ENCODE measurements at regions not wholly inside any gene's neighbourhood (a gene's known extent, or its start where the extent isn't known, plus 50 kb on each side); places are given as distances from the start of the nearest gene placed in this dataset.

DNA sequence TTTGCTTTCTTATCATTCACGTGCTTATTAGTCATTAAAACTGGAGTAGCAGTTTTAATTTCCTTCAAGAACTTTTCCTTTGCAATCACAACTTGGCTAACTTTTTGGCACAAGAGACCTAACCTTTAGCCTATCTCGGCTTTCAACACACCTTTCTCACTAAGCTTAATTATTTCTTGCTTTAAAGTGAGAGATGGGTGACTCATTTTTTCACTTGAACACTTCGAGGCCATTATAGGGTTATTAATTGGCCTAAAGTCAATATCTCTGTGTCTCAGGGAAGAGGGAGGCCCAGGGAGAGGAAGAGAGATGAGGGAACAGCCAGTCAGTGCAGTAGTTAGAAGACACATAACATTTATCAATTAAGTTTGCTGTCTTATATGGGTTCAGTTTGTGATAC, 289.8 kb downstream of the RBM43 start:
- H3K9me3 ChIP-seq (ENCODE audit: control insufficient read depth in 4 of 4, low read length in 3 of 4): no peaks in the 10 kb centered on the region
- H3K27me3 ChIP-seq (ENCODE audit: control insufficient read depth in 4 of 4, insufficient read depth in 4 of 4, low read length in 3 of 4): no peaks in the 10 kb centered on the region
- no peak for DNase-seq (ENCODE audit: low spot score)
- no peak overlapping the region for H3K9ac ChIP-seq (ENCODE audit: low read depth in 1 of 2, low read length in 2 of 2)
- no peaks in the 10 kb centered on the region for H3K4me1 ChIP-seq (ENCODE audit: control insufficient read depth in 4 of 4, insufficient read depth in 4 of 4, low read length in 3 of 4)
- no peak overlapping the region for H3K27ac ChIP-seq (ENCODE audit: low read depth in 1 of 2, low read length in 2 of 2)
- H3K4me3 ChIP-seq (ENCODE audit: low read depth in 1 of 3, low read length in 3 of 3): no peak overlapping the region
- TF ChIP-seq, protein P1, sequence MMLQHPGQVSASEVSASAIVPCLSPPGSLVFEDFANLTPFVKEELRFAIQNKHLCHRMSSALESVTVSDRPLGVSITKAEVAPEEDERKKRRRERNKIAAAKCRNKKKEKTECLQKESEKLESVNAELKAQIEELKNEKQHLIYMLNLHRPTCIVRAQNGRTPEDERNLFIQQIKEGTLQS (IDR thresholded peaks at IDR 0.05): no peak
- no peaks in the 10 kb centered on the region for H3K36me3 ChIP-seq (ENCODE audit: control insufficient read depth in 4 of 4, insufficient read depth in 3 of 4, low read depth in 1 of 4, low read length in 3 of 4)
- 74% methylated on average over 3 of the region's 3 CpGs for WGBS

DNA sequence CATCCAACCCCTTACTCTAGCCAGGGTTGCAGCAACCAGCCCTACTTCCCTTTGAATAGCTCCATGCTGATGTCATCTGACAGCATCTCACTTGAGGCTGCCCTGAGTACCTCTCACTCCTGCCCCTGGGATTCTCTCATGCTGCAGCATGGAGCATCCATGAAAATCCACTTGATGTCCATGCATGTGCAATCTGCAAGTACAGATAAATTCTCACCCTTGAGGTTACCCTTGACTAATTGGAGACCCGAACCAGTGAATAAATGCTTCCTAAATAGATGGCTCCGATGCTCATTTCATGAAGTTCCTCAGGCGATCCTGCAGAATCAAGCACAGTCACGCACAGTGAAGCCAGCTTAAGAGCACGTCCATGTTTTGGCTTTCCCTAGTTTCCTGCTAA, 298.3 kb downstream of the RBM43 start:
- WGBS: 81% methylated on average over 5 of the region's 5 CpGs

DNA sequence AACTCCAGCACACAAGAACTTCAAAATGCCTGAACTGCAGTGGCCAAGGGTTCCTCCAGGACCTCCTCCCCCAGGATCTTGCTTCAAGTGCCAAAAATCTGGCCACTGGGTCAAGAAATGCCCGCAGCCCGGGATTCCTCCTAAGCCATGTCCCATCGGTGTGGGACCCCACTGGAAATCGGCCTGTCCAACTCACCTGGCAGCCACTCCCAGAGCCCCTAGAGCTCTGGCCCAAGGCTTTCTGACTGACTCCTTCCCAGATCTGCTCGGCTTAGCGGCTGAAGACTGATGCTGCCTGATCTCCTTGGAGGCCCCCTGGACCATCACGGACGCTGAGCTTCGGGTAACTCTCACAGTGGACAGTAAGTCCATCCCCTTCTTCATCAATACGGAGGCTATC, 306.4 kb downstream of the RBM43 start:
- no peak overlapping the region for H3K9ac ChIP-seq (ENCODE audit: low read depth in 1 of 2, low read length in 2 of 2)
- DNase-seq (ENCODE audit: low spot score): no peak
- WGBS: 78% methylated on average over 10 of the region's 10 CpGs
- no peaks in the 10 kb centered on the region for H3K4me1 ChIP-seq (ENCODE audit: control insufficient read depth in 4 of 4, insufficient read depth in 4 of 4, low read length in 3 of 4)
- H3K27me3 ChIP-seq (ENCODE audit: control insufficient read depth in 4 of 4, insufficient read depth in 4 of 4, low read length in 3 of 4): no peaks in the 10 kb centered on the region
- no peaks in the 10 kb centered on the region for H3K9me3 ChIP-seq (ENCODE audit: control insufficient read depth in 4 of 4, low read length in 3 of 4)
- no peaks in the 10 kb centered on the region for H3K36me3 ChIP-seq (ENCODE audit: control insufficient read depth in 4 of 4, insufficient read depth in 3 of 4, low read depth in 1 of 4, low read length in 3 of 4)
- no peak overlapping the region for H3K4me3 ChIP-seq (ENCODE audit: low read depth in 1 of 3, low read length in 3 of 3)
- no peak overlapping the region for H3K27ac ChIP-seq (ENCODE audit: low read depth in 1 of 2, low read length in 2 of 2)
- TF ChIP-seq, protein P2, sequence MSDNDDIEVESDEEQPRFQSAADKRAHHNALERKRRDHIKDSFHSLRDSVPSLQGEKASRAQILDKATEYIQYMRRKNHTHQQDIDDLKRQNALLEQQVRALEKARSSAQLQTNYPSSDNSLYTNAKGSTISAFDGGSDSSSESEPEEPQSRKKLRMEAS (IDR thresholded peaks at IDR 0.05): no peak
- TF ChIP-seq, protein P1 (IDR thresholded peaks at IDR 0.05): no peak
- TF ChIP-seq, protein P3, sequence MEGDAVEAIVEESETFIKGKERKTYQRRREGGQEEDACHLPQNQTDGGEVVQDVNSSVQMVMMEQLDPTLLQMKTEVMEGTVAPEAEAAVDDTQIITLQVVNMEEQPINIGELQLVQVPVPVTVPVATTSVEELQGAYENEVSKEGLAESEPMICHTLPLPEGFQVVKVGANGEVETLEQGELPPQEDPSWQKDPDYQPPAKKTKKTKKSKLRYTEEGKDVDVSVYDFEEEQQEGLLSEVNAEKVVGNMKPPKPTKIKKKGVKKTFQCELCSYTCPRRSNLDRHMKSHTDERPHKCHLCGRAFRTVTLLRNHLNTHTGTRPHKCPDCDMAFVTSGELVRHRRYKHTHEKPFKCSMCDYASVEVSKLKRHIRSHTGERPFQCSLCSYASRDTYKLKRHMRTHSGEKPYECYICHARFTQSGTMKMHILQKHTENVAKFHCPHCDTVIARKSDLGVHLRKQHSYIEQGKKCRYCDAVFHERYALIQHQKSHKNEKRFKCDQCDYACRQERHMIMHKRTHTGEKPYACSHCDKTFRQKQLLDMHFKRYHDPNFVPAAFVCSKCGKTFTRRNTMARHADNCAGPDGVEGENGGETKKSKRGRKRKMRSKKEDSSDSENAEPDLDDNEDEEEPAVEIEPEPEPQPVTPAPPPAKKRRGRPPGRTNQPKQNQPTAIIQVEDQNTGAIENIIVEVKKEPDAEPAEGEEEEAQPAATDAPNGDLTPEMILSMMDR (IDR thresholded peaks at IDR 0.05; ENCODE audit: low read depth, low read length, missing input control): no peak
- TF ChIP-seq FOXA2 (IDR thresholded peaks at IDR 0.05) (no peak), NR2F2 (IDR thresholded peaks at IDR 0.05) (no peak), RXRA (IDR thresholded peaks at IDR 0.05) (no peak), TAF1 (conservative IDR thresholded peaks at IDR 0.05) (no peak)

More for the DNA sequence above, 298.3 kb downstream of the RBM43 start:
- Histone ChIP-seq H3K9ac (ENCODE audit: low read depth in 1 of 2, low read length in 2 of 2) (no peak overlapping the region), H3K36me3 (ENCODE audit: control insufficient read depth in 4 of 4, insufficient read depth in 3 of 4, low read depth in 1 of 4, low read length in 3 of 4) (no peaks in the 10 kb centered on the region), H3K27ac (ENCODE audit: low read depth in 1 of 2, low read length in 2 of 2) (no peak overlapping the region), H3K9me3 (ENCODE audit: control insufficient read depth in 4 of 4, low read length in 3 of 4) (no peaks in the 10 kb centered on the region), H3K27me3 (ENCODE audit: control insufficient read depth in 4 of 4, insufficient read depth in 4 of 4, low read length in 3 of 4) (no peaks in the 10 kb centered on the region), H3K4me3 (ENCODE audit: low read depth in 1 of 3, low read length in 3 of 3) (no peak overlapping the region), H3K4me1 (ENCODE audit: control insufficient read depth in 4 of 4, insufficient read depth in 4 of 4, low read length in 3 of 4) (no peaks in the 10 kb centered on the region)
- no peak for TF ChIP-seq EGR1 (IDR thresholded peaks at IDR 0.05; ENCODE audit: low read depth in 2 of 2)
- no peak for TF ChIP-seq HNF4G (IDR thresholded peaks at IDR 0.05)
- no peak for TF ChIP-seq FOXA2 (IDR thresholded peaks at IDR 0.05)
- no peak for TF ChIP-seq JUND (IDR thresholded peaks at IDR 0.05)
- TF ChIP-seq FOXA1 (IDR thresholded peaks at IDR 0.05): no peak
- no peak for TF ChIP-seq GABPA (IDR thresholded peaks at IDR 0.05 in 1 of 2, conservative IDR thresholded peaks at IDR 0.05 in 1 of 2)
- no peak for TF ChIP-seq NR2F2 (IDR thresholded peaks at IDR 0.05)
- TF ChIP-seq, protein P1 (IDR thresholded peaks at IDR 0.05): no peak
- TF ChIP-seq SP1 (IDR thresholded peaks at IDR 0.05): no peak
- TF ChIP-seq, protein P4, sequence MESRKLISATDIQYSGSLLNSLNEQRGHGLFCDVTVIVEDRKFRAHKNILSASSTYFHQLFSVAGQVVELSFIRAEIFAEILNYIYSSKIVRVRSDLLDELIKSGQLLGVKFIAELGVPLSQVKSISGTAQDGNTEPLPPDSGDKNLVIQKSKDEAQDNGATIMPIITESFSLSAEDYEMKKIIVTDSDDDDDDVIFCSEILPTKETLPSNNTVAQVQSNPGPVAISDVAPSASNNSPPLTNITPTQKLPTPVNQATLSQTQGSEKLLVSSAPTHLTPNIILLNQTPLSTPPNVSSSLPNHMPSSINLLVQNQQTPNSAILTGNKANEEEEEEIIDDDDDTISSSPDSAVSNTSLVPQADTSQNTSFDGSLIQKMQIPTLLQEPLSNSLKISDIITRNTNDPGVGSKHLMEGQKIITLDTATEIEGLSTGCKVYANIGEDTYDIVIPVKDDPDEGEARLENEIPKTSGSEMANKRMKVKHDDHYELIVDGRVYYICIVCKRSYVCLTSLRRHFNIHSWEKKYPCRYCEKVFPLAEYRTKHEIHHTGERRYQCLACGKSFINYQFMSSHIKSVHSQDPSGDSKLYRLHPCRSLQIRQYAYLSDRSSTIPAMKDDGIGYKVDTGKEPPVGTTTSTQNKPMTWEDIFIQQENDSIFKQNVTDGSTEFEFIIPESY (IDR thresholded peaks at IDR 0.05): no peak
- TF ChIP-seq TAF1 (conservative IDR thresholded peaks at IDR 0.05): no peak
- TF ChIP-seq, protein P5, sequence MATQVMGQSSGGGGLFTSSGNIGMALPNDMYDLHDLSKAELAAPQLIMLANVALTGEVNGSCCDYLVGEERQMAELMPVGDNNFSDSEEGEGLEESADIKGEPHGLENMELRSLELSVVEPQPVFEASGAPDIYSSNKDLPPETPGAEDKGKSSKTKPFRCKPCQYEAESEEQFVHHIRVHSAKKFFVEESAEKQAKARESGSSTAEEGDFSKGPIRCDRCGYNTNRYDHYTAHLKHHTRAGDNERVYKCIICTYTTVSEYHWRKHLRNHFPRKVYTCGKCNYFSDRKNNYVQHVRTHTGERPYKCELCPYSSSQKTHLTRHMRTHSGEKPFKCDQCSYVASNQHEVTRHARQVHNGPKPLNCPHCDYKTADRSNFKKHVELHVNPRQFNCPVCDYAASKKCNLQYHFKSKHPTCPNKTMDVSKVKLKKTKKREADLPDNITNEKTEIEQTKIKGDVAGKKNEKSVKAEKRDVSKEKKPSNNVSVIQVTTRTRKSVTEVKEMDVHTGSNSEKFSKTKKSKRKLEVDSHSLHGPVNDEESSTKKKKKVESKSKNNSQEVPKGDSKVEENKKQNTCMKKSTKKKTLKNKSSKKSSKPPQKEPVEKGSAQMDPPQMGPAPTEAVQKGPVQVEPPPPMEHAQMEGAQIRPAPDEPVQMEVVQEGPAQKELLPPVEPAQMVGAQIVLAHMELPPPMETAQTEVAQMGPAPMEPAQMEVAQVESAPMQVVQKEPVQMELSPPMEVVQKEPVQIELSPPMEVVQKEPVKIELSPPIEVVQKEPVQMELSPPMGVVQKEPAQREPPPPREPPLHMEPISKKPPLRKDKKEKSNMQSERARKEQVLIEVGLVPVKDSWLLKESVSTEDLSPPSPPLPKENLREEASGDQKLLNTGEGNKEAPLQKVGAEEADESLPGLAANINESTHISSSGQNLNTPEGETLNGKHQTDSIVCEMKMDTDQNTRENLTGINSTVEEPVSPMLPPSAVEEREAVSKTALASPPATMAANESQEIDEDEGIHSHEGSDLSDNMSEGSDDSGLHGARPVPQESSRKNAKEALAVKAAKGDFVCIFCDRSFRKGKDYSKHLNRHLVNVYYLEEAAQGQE (IDR thresholded peaks at IDR 0.05): no peak
- DNase-seq (ENCODE audit: low spot score): no peak

All from liver (tissue), 8 donors.